ENCODE measurements at regions not wholly inside any gene's neighbourhood (a gene's known extent, or its start where the extent isn't known, plus 50 kb on each side); places are given as distances from the start of the nearest gene placed in this dataset.

- Mint-ChIP-seq H3K27me3 (ENCODE audit: unreplicated experiment) (no peaks in the 10 kb centered on the region), H3K9me3 (ENCODE audit: unreplicated experiment) (no peaks in the 10 kb centered on the region), H3K36me3 (ENCODE audit: low read depth, unreplicated experiment) (no peaks in the 10 kb centered on the region), H3K27ac (ENCODE audit: unreplicated experiment) (no peak overlapping the region), H3K4me1 (ENCODE audit: unreplicated experiment) (peaks cover 9% of the 10 kb centered on the region), H3K4me3 (ENCODE audit: unreplicated experiment) (no peak overlapping the region)
- no peak for DNase-seq (ENCODE audit: low spot score)
- no peak for TF ChIP-seq CTCF (IDR thresholded peaks at IDR 0.05; ENCODE audit: unreplicated experiment)
Observed at GRCh38 chr10:36168777-36169176, 526.7 kb upstream of the FZD8 start.

- no peak for TF ChIP-seq CTCF (IDR thresholded peaks at IDR 0.05; ENCODE audit: unreplicated experiment)
- Mint-ChIP-seq H3K27ac (ENCODE audit: unreplicated experiment) (no peak overlapping the region), H3K36me3 (ENCODE audit: low read depth, unreplicated experiment) (no peaks in the 10 kb centered on the region), H3K9me3 (ENCODE audit: unreplicated experiment) (no peaks in the 10 kb centered on the region), H3K4me1 (ENCODE audit: unreplicated experiment) (no peaks in the 10 kb centered on the region), H3K4me3 (ENCODE audit: unreplicated experiment) (no peak overlapping the region), H3K27me3 (ENCODE audit: unreplicated experiment) (no peaks in the 10 kb centered on the region)
- no peak for DNase-seq (ENCODE audit: low spot score)
Observed at GRCh38 chr10:36164556-36165504, 522.7 kb upstream of the FZD8 start.

- Mint-ChIP-seq H3K4me3 (ENCODE audit: unreplicated experiment) (no peak overlapping the region), H3K36me3 (ENCODE audit: low read depth, unreplicated experiment) (no peaks in the 10 kb centered on the region), H3K4me1 (ENCODE audit: unreplicated experiment) (no peaks in the 10 kb centered on the region), H3K9me3 (ENCODE audit: unreplicated experiment) (no peaks in the 10 kb centered on the region), H3K27me3 (ENCODE audit: unreplicated experiment) (no peaks in the 10 kb centered on the region), H3K27ac (ENCODE audit: unreplicated experiment) (no peak overlapping the region)
- DNase-seq (ENCODE audit: low spot score): no peak
- no peak for TF ChIP-seq CTCF (IDR thresholded peaks at IDR 0.05; ENCODE audit: unreplicated experiment)
Observed at GRCh38 chr10:36163827-36164226, 521.7 kb upstream of the FZD8 start.

- TF ChIP-seq CTCF (IDR thresholded peaks at IDR 0.05; ENCODE audit: unreplicated experiment): no peak
- no peak for DNase-seq (ENCODE audit: low spot score)
- no peak overlapping the region for H3K4me3 Mint-ChIP-seq (ENCODE audit: unreplicated experiment)
- no peaks in the 10 kb centered on the region for H3K9me3 Mint-ChIP-seq (ENCODE audit: unreplicated experiment)
- H3K27me3 Mint-ChIP-seq (ENCODE audit: unreplicated experiment): no peaks in the 10 kb centered on the region
- H3K4me1 Mint-ChIP-seq (ENCODE audit: unreplicated experiment): no peaks in the 10 kb centered on the region
- H3K36me3 Mint-ChIP-seq (ENCODE audit: low read depth, unreplicated experiment): no peaks in the 10 kb centered on the region
- no peak overlapping the region for H3K27ac Mint-ChIP-seq (ENCODE audit: unreplicated experiment)
Observed at GRCh38 chr10:36157486-36157885, 515.4 kb upstream of the FZD8 start.

- H3K27ac Mint-ChIP-seq (ENCODE audit: unreplicated experiment): no peak overlapping the region
- no peaks in the 10 kb centered on the region for H3K4me1 Mint-ChIP-seq (ENCODE audit: unreplicated experiment)
- no peak overlapping the region for H3K4me3 Mint-ChIP-seq (ENCODE audit: unreplicated experiment)
- no peaks in the 10 kb centered on the region for H3K36me3 Mint-ChIP-seq (ENCODE audit: low read depth, unreplicated experiment)
- no peaks in the 10 kb centered on the region for H3K27me3 Mint-ChIP-seq (ENCODE audit: unreplicated experiment)
- H3K9me3 Mint-ChIP-seq (ENCODE audit: unreplicated experiment): no peaks in the 10 kb centered on the region
- DNase-seq (ENCODE audit: low spot score): no peak
- TF ChIP-seq CTCF (IDR thresholded peaks at IDR 0.05; ENCODE audit: unreplicated experiment): no peak
Observed at GRCh38 chr10:36148207-36148606, 506.1 kb upstream of the FZD8 start.

Data from endothelial cell (in vitro differentiated cells).